ENCODE measurements at regions not wholly inside any gene's neighbourhood (a gene's known extent, or its start where the extent isn't known, plus 50 kb on each side); places are given as distances from the start of the nearest gene placed in this dataset.

DNA sequence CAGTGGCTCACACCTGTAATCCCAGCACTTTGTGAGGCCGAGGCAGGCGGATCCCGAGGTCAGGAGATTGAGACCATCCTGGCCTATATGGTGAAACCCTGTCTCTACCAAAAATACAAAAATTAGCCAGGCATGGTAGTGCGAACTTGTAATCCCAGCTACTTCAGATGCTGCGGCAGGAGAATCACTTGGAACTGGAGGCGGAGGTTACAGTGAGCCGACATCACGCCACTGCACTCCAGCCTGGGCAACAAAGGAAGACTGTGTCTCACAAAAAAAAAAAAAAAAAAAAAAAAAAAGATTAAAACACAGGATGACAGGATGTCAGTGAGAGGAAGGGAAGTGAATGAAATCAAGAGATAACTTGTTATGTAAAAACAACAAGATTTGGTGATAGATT lies 1158.5 kb downstream of the PCDH9 start:
- H3K9me3 Mint-ChIP-seq (ENCODE audit: unreplicated experiment): peaks cover 9% of the 10 kb centered on the region
- no peaks in the 10 kb centered on the region for H3K4me1 Mint-ChIP-seq (ENCODE audit: unreplicated experiment)
- no peaks in the 10 kb centered on the region for H3K27me3 Mint-ChIP-seq (ENCODE audit: unreplicated experiment)
- TF ChIP-seq, protein P1, sequence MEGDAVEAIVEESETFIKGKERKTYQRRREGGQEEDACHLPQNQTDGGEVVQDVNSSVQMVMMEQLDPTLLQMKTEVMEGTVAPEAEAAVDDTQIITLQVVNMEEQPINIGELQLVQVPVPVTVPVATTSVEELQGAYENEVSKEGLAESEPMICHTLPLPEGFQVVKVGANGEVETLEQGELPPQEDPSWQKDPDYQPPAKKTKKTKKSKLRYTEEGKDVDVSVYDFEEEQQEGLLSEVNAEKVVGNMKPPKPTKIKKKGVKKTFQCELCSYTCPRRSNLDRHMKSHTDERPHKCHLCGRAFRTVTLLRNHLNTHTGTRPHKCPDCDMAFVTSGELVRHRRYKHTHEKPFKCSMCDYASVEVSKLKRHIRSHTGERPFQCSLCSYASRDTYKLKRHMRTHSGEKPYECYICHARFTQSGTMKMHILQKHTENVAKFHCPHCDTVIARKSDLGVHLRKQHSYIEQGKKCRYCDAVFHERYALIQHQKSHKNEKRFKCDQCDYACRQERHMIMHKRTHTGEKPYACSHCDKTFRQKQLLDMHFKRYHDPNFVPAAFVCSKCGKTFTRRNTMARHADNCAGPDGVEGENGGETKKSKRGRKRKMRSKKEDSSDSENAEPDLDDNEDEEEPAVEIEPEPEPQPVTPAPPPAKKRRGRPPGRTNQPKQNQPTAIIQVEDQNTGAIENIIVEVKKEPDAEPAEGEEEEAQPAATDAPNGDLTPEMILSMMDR (IDR thresholded peaks at IDR 0.05): no peak
- no peaks in the 10 kb centered on the region for H3K36me3 Mint-ChIP-seq (ENCODE audit: unreplicated experiment)
- no peak for DNase-seq (ENCODE audit: extremely low spot score, unreplicated experiment)
- H3K27ac Mint-ChIP-seq (ENCODE audit: unreplicated experiment): no peak overlapping the region
- no peak overlapping the region for H3K4me3 Mint-ChIP-seq (ENCODE audit: unreplicated experiment)

DNA sequence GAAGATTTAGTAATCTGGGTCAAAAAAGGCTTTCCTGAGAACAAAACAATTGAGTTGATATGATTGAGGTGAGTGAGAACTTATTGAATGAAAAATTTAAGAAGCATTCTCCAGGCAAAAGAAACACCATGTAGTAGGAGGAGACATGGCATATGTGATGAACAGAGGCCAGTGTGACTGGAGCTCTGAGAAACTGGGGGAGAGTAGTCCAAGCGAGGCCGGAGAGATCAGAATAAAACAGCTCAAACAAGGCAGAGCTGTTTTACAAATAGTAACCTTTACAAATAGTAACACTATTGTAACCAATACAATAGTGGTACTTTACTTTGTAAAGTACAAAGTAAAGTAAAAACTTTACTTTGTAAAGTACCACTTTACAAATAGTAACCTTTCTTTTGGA lies 1159.1 kb downstream of the PCDH9 start:
- Mint-ChIP-seq H3K9me3 (ENCODE audit: unreplicated experiment) (peaks cover 9% of the 10 kb centered on the region), H3K27ac (ENCODE audit: unreplicated experiment) (no peak overlapping the region), H3K27me3 (ENCODE audit: unreplicated experiment) (no peaks in the 10 kb centered on the region), H3K4me1 (ENCODE audit: unreplicated experiment) (no peaks in the 10 kb centered on the region), H3K4me3 (ENCODE audit: unreplicated experiment) (no peak overlapping the region), H3K36me3 (ENCODE audit: unreplicated experiment) (no peaks in the 10 kb centered on the region)
- TF ChIP-seq, protein P1 (IDR thresholded peaks at IDR 0.05): no peak
- DNase-seq (ENCODE audit: extremely low spot score, unreplicated experiment): no peak

DNA sequence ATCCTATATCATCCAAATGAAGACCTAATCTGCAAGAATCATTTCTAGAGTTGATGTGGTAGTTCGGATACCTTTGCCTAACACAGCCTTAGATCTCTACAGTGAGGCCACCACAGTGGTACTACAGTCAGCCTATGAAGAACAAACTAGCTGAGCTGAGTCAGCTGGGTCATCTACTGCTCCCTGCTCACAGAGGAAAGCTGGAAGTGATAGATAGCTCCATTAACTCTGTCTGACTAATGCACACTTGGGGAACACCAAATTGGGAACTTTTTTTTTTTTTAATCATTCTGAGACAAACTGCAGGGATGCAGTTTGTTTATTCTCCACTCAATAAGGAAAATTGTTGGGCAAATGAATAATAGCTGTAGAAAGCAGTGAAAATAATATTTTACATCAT lies 1160.6 kb downstream of the PCDH9 start:
- H3K36me3 Mint-ChIP-seq (ENCODE audit: unreplicated experiment): no peaks in the 10 kb centered on the region
- DNase-seq (ENCODE audit: extremely low spot score, unreplicated experiment): no peak

DNA sequence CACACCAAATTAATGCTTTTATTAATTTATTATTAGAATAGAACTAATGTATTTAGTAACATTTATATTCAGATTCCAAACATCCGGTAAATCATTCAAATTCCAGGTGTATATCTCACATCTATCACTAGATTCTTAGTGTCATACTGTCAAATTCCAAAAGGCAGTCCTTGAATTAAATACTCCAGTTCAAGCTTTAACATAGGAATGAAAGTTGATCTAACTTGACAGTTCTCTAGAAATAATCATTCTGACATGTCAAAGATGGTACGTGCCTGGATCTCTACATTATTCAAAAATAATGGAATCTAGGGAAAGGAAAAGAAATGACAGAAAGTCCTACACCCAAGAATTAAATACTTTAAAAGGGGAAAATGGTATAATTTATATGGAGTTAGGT lies 1161.5 kb downstream of the PCDH9 start:
- Mint-ChIP-seq H3K4me3 (ENCODE audit: unreplicated experiment) (no peak overlapping the region), H3K36me3 (ENCODE audit: unreplicated experiment) (no peaks in the 10 kb centered on the region), H3K9me3 (ENCODE audit: unreplicated experiment) (peaks cover 9% of the 10 kb centered on the region), H3K27ac (ENCODE audit: unreplicated experiment) (no peak overlapping the region), H3K4me1 (ENCODE audit: unreplicated experiment) (no peaks in the 10 kb centered on the region), H3K27me3 (ENCODE audit: unreplicated experiment) (no peaks in the 10 kb centered on the region)
- TF ChIP-seq, protein P1 (IDR thresholded peaks at IDR 0.05): no peak
- no peak for DNase-seq (ENCODE audit: extremely low spot score, unreplicated experiment)

More for the DNA sequence above, 1160.6 kb downstream of the PCDH9 start:
- TF ChIP-seq, protein P1 (IDR thresholded peaks at IDR 0.05): no peak
- H3K27ac Mint-ChIP-seq (ENCODE audit: unreplicated experiment): no peak overlapping the region
- H3K27me3 Mint-ChIP-seq (ENCODE audit: unreplicated experiment): no peaks in the 10 kb centered on the region
- peaks cover 9% of the 10 kb centered on the region for H3K9me3 Mint-ChIP-seq (ENCODE audit: unreplicated experiment)
- H3K4me3 Mint-ChIP-seq (ENCODE audit: unreplicated experiment): no peak overlapping the region
- no peaks in the 10 kb centered on the region for H3K4me1 Mint-ChIP-seq (ENCODE audit: unreplicated experiment)

DNA sequence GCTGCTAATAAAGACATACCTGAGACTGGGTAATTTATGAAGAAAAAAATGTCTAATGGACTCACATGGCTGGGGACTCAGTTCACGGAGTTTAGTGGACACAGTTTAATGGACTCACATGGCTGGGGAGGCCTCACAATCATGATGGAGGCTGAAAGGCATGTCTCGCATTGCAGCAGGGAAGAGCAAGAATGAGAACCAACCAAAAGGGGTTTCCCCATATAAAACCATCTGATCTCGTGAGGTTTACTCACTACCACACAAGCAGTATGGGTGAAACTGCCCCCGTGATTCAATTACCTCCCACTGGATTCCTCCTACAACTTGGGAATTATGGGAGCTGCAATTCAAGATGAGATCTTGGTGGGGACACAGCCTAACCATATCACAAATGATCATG lies 1181.2 kb downstream of the PCDH9 start:
- DNase-seq (ENCODE audit: extremely low spot score, unreplicated experiment): no peak
- TF ChIP-seq, protein P1 (IDR thresholded peaks at IDR 0.05): no peak
- Mint-ChIP-seq H3K4me1 (ENCODE audit: unreplicated experiment) (no peaks in the 10 kb centered on the region), H3K27ac (ENCODE audit: unreplicated experiment) (no peak overlapping the region), H3K9me3 (ENCODE audit: unreplicated experiment) (peaks cover 9% of the 10 kb centered on the region), H3K27me3 (ENCODE audit: unreplicated experiment) (no peaks in the 10 kb centered on the region), H3K36me3 (ENCODE audit: unreplicated experiment) (peaks cover 5% of the 10 kb centered on the region), H3K4me3 (ENCODE audit: unreplicated experiment) (no peak overlapping the region)
